Osteoblast (primary cell): ENCODE measurements at regions not wholly inside any gene's neighbourhood (a gene's known extent, or its start where the extent isn't known, plus 50 kb on each side); places are given as distances from the start of the nearest gene placed in this dataset.

Experiments used
- DNase-seq: peaks from one replicate; pipeline ENCODE4 v3.0.0; 2011; ENCODE audit warnings: low spot score, mixed read lengths; ENCODE audit not compliant: insufficient read length; ENCODE audit errors: missing footprints
- H2AFZ ChIP-seq: 2 replicates; pipeline ENCODE4 v1.6.0; 2011; ENCODE audit warnings: mild to moderate bottlenecking, low read length
- H3K27ac ChIP-seq: 2 replicates; pipeline ENCODE4 v1.5.1; 2011; ENCODE audit warnings: mild to moderate bottlenecking, low read depth, low read length, moderate library complexity
- H3K27me3 ChIP-seq: 2 replicates; pipeline ENCODE4 v1.6.0; 2012; ENCODE audit warnings: mild to moderate bottlenecking, control low read depth, inconsistent platforms, low read length, moderate library complexity; ENCODE audit not compliant: insufficient read depth
- H3K36me3 ChIP-seq: 2 replicates; pipeline ENCODE4 v1.5.1; 2011; ENCODE audit warnings: mild to moderate bottlenecking, low read length, control low read depth, moderate library complexity; ENCODE audit not compliant: insufficient read depth
- H3K4me1 ChIP-seq: 2 replicates; pipeline ENCODE4 v1.5.1; 2011; ENCODE audit warnings: mild to moderate bottlenecking, low read length, control low read depth, moderate library complexity; ENCODE audit not compliant: insufficient read depth
- H3K4me2 ChIP-seq: 2 replicates; pipeline ENCODE4 v1.6.0; 2011; ENCODE audit warnings: mild to moderate bottlenecking, low read length; ENCODE audit not compliant: insufficient read depth
- H3K4me3 ChIP-seq: fragments of 200-600 bp; sonication (generic); 3 replicates; pipeline ENCODE4 v1.5.1; 2012; ENCODE audit warnings: mild to moderate bottlenecking, low read length, inconsistent platforms; ENCODE audit not compliant: insufficient read depth
- H3K79me2 ChIP-seq: 2 replicates; pipeline ENCODE4 v1.6.0; 2012; ENCODE audit warnings: mild to moderate bottlenecking, low read length, control low read depth, inconsistent platforms; ENCODE audit not compliant: insufficient read depth
- H3K9me3 ChIP-seq: 2 replicates; pipeline ENCODE4 v1.5.1; 2011; ENCODE audit warnings: low read depth, low read length, control low read depth
- H4K20me1 ChIP-seq: 2 replicates; pipeline ENCODE4 v1.6.0; 2012; ENCODE audit warnings: mild to moderate bottlenecking, low read length, control low read depth; ENCODE audit not compliant: insufficient read depth
- TF ChIP-seq, protein P1 (sequence below): IDR thresholded peaks from 2 replicates; pipeline ENCODE4 v1.5.1; 2011; ENCODE audit warnings: mild to moderate bottlenecking, low read depth, low read length, moderate library complexity; ENCODE audit errors: extremely low read depth

DNA sequence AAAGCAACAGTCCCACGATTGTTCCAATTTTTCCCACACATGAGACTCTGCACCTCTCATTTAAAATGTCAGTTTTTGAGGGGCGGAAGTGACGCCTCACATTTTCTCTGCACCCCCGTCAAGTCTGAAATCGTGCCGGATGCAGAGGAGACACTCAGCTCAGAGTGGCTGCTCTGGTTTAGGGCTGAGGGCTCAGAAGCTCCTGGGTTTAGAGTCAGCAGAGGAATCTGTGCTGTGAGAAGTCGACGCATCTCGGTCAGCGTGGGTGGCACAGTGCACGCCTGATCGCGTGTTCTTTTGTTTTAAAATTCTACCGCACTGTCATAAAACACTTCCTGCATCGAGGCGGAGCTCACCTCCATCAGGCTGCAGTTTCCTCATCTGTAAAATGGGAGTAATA, 116.7 kb upstream of the ADRA2C start:
- Histone ChIP-seq H3K27ac (no peak overlapping the region), H4K20me1 (no peaks in the 10 kb centered on the region), H3K79me2 (no peaks in the 10 kb centered on the region), H3K27me3 (peaks cover 76% of the 10 kb centered on the region), H3K4me3 (no peak overlapping the region), H2AFZ (no peak overlapping the region), H3K4me1 (peaks cover 9% of the 10 kb centered on the region), H3K9me3 (no peaks in the 10 kb centered on the region), H3K36me3 (no peaks in the 10 kb centered on the region), H3K4me2 (no peak overlapping the region)
- TF ChIP-seq, protein P1, sequence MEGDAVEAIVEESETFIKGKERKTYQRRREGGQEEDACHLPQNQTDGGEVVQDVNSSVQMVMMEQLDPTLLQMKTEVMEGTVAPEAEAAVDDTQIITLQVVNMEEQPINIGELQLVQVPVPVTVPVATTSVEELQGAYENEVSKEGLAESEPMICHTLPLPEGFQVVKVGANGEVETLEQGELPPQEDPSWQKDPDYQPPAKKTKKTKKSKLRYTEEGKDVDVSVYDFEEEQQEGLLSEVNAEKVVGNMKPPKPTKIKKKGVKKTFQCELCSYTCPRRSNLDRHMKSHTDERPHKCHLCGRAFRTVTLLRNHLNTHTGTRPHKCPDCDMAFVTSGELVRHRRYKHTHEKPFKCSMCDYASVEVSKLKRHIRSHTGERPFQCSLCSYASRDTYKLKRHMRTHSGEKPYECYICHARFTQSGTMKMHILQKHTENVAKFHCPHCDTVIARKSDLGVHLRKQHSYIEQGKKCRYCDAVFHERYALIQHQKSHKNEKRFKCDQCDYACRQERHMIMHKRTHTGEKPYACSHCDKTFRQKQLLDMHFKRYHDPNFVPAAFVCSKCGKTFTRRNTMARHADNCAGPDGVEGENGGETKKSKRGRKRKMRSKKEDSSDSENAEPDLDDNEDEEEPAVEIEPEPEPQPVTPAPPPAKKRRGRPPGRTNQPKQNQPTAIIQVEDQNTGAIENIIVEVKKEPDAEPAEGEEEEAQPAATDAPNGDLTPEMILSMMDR: no peak
- DNase-seq: no peak

DNA sequence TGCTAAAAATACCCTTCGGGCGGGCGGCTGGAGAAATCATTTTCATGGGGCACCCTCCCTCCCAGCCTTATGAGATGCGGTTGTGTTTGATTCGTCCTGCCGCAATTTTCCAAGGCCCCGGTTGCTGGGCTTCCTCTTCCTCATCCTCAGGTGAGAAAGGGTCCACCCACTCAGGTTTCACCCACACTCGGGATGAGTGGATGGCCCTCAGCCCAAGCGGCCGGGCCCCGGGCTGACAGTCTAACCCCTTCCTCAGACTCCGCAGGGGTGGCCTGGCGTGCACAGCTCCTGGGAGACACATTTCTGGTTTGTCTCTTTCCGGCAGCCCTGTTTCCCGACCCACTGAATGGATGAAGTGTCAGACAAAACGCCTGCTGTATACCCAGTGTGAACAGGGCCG, 116.5 kb upstream of the LRPAP1 start:
- Histone ChIP-seq H3K9me3 (no peaks in the 10 kb centered on the region), H3K27me3 (peaks cover 68% of the 10 kb centered on the region)

DNA sequence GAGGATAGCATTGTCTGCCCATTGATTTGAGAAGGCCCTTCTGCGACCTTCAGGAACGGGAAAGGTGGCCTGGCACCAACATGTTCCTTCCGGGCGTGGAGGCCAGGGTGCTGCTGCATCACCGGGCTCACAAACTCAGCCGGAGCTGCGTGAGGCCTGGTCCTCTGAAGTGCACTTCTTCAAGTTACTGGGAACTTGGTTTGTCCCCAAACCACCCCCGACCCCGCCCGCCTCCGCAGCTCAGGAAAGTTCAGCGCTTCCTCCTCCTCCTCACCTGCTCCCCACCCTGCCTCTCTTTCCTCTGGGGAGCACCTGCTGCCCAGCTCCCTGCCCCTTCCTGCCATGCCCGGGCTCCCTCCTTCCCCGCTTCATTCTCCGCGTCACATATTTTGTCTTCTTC, 116.0 kb upstream of the LRPAP1 start:
- Histone ChIP-seq H3K4me1 (peaks cover 9% of the 10 kb centered on the region), H4K20me1 (no peaks in the 10 kb centered on the region), H3K27ac (no peak overlapping the region), H3K4me2 (no peak overlapping the region), H3K4me3 (no peak overlapping the region), H3K79me2 (no peaks in the 10 kb centered on the region), H3K27me3 (peaks cover 64% of the 10 kb centered on the region), H3K9me3 (no peaks in the 10 kb centered on the region), H3K36me3 (no peaks in the 10 kb centered on the region), H2AFZ (no peak overlapping the region)
- TF ChIP-seq, protein P1: no peak
- no peak for DNase-seq

More for the DNA sequence above, 116.5 kb upstream of the LRPAP1 start:
- Histone ChIP-seq H3K36me3 (no peaks in the 10 kb centered on the region), H2AFZ (no peak overlapping the region), H3K4me3 (no peak overlapping the region), H3K4me1 (peaks cover 9% of the 10 kb centered on the region), H3K79me2 (no peaks in the 10 kb centered on the region), H3K27ac (no peak overlapping the region), H4K20me1 (no peaks in the 10 kb centered on the region), H3K4me2 (no peak overlapping the region)
- TF ChIP-seq, protein P1: no peak
- no peak for DNase-seq

DNA sequence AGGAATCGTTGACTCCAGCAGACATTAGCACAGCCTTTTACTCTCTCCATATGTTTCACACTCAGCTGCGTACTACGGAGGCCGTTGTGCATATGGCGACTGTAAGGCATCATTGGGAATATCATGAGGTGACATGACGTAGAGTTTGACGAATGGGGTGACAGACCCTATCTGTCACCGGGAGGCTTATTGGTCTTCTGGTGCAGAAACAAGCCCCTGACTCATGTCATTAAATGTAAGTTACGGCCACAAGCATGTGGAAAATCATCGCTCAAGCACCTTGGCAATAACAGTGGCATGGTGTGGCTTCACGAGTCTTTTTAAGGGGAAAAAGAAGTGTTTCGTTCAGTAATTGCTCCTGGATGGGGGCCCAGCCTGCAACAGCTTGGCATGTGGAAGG, 115.2 kb upstream of the LRPAP1 start:
- Histone ChIP-seq H3K27me3 (peaks cover 57% of the 10 kb centered on the region), H2AFZ (no peak overlapping the region), H3K9me3 (no peaks in the 10 kb centered on the region), H4K20me1 (no peaks in the 10 kb centered on the region), H3K36me3 (no peaks in the 10 kb centered on the region), H3K4me3 (no peak overlapping the region), H3K4me1 (peaks cover 9% of the 10 kb centered on the region), H3K4me2 (no peak overlapping the region), H3K79me2 (no peaks in the 10 kb centered on the region), H3K27ac (no peak overlapping the region)
- peak; percentile 61 for DNase-seq
- TF ChIP-seq, protein P1: no peak
